ENCODE measurements at regions not wholly inside any gene's neighbourhood (a gene's known extent, or its start where the extent isn't known, plus 50 kb on each side); places are given as distances from the start of the nearest gene placed in this dataset.

DNA sequence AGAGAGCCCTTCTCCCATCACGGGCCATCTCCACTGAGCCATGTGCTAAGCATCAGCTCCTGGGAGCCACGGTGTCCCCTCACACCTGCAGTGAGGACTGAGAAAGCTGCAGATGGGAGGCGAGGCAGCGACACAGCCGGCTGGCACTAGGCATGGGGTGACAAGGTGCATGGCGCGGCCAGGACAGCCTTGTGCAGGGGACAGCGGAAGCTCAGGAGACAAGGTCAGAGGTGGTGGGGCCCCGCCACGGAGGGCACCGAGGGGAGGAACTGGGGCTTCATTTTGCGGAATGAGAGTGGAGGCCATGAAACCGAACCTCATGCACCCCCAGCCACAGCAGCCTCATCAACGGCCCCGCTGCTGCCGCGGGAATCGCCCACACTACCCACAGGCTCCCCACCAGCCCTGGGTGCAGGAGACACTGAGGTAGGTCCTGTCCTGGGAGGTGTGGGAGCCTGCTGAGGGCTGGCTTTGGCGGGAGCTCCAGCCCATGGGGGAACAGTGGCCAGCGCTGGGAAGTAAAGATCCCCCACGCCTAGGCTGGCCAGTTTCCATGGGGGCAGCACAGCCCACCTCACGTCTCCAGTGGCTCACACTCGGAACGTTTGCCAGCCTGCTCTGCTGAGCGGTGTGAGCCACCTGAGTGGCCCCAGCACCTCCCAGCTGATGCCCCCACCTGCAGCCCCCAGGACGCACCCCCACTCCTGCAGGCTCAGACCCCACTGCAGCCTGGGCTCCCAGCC lies 71.2 kb upstream of the INSIG1 start:
- POLR2A ChIA-PET = no interaction called here

More for the DNA sequence above, 71.2 kb upstream of the INSIG1 start:
- H3K4me3 ChIP-seq (replicated peaks in 1 of 2; ENCODE audit: low read depth in 1 of 2, low read length in 2 of 2) = no peak overlapping the region
- H3K9me3 ChIP-seq (ENCODE audit: control insufficient read depth in 1 of 2, insufficient read depth in 1 of 2, low read depth in 1 of 2, low read length in 2 of 2) = no peaks in the 10 kb centered on the region
- RAD21 ChIA-PET (ENCODE audit: low non-redundant PET in 1 of 2, low total read pairs in 2 of 2, uncharacterized antibody in 2 of 2, unreplicated experiment in 2 of 2) = no interaction called here
- BruUV-seq (replicated peaks) = no TSS peak
- no peak for DNase-seq (ENCODE audit: low read depth, low spot score)
- no peak overlapping the region for H3K9ac ChIP-seq (ENCODE audit: low read length)
- no peak overlapping the region for H3K27ac ChIP-seq (ENCODE audit: low read depth, low read length)
- no peak for TF ChIP-seq SIN3A (IDR thresholded peaks at IDR 0.05; ENCODE audit: low read depth)
- TF ChIP-seq, protein P1, sequence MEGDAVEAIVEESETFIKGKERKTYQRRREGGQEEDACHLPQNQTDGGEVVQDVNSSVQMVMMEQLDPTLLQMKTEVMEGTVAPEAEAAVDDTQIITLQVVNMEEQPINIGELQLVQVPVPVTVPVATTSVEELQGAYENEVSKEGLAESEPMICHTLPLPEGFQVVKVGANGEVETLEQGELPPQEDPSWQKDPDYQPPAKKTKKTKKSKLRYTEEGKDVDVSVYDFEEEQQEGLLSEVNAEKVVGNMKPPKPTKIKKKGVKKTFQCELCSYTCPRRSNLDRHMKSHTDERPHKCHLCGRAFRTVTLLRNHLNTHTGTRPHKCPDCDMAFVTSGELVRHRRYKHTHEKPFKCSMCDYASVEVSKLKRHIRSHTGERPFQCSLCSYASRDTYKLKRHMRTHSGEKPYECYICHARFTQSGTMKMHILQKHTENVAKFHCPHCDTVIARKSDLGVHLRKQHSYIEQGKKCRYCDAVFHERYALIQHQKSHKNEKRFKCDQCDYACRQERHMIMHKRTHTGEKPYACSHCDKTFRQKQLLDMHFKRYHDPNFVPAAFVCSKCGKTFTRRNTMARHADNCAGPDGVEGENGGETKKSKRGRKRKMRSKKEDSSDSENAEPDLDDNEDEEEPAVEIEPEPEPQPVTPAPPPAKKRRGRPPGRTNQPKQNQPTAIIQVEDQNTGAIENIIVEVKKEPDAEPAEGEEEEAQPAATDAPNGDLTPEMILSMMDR (IDR thresholded peaks at IDR 0.05 in 2 of 3, conservative IDR thresholded peaks at IDR 0.05 in 1 of 3; ENCODE audit: borderline replicate concordance in 1 of 3, insufficient read depth in 1 of 3, low read depth in 2 of 3, low read length in 2 of 3) = no peak
- no peak for TF ChIP-seq SP1 (IDR thresholded peaks at IDR 0.05; ENCODE audit: low read depth)
- TF ChIP-seq, protein P2, sequence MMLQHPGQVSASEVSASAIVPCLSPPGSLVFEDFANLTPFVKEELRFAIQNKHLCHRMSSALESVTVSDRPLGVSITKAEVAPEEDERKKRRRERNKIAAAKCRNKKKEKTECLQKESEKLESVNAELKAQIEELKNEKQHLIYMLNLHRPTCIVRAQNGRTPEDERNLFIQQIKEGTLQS (IDR thresholded peaks at IDR 0.05) = no peak
- TF ChIP-seq POLR2AphosphoS5 (IDR thresholded peaks at IDR 0.05; ENCODE audit: low read depth, low read length) = no peak
- TF ChIP-seq JUND (IDR thresholded peaks at IDR 0.05) = no peak
- TF ChIP-seq RAD21 (IDR thresholded peaks at IDR 0.05; ENCODE audit: low read depth) = no peak
- TF ChIP-seq ZNF274 (IDR thresholded peaks at IDR 0.05; ENCODE audit: low read depth, low read length) = no peak
- TF ChIP-seq ELF1 (IDR thresholded peaks at IDR 0.05; ENCODE audit: borderline replicate concordance, low read depth) = no peak
- no peak for TF ChIP-seq SRF (IDR thresholded peaks at IDR 0.05; ENCODE audit: low read depth)
- no peak for TF ChIP-seq ZFX (IDR thresholded peaks at IDR 0.05)
- TF ChIP-seq TCF7L2 (IDR thresholded peaks at IDR 0.05; ENCODE audit: borderline replicate concordance, extremely low read depth, insufficient read depth, insufficient read length) = no peak
- TF ChIP-seq YY1 (IDR thresholded peaks at IDR 0.05; ENCODE audit: extremely low read depth, insufficient replicate concordance, low read depth, low read length) = no peak
- TF ChIP-seq EGR1 (IDR thresholded peaks at IDR 0.05; ENCODE audit: low read depth) = no peak
- no peak for TF ChIP-seq EZH2phosphoT487 (IDR thresholded peaks at IDR 0.05; ENCODE audit: borderline replicate concordance)
- TF ChIP-seq CBX3 (IDR thresholded peaks at IDR 0.05; ENCODE audit: low read depth) = no peak
- TF ChIP-seq, protein P3, sequence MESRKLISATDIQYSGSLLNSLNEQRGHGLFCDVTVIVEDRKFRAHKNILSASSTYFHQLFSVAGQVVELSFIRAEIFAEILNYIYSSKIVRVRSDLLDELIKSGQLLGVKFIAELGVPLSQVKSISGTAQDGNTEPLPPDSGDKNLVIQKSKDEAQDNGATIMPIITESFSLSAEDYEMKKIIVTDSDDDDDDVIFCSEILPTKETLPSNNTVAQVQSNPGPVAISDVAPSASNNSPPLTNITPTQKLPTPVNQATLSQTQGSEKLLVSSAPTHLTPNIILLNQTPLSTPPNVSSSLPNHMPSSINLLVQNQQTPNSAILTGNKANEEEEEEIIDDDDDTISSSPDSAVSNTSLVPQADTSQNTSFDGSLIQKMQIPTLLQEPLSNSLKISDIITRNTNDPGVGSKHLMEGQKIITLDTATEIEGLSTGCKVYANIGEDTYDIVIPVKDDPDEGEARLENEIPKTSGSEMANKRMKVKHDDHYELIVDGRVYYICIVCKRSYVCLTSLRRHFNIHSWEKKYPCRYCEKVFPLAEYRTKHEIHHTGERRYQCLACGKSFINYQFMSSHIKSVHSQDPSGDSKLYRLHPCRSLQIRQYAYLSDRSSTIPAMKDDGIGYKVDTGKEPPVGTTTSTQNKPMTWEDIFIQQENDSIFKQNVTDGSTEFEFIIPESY (IDR thresholded peaks at IDR 0.05; ENCODE audit: extremely low read depth, insufficient replicate concordance, low read length) = no peak
- TF ChIP-seq POLR2A (IDR thresholded peaks at IDR 0.05; ENCODE audit: borderline replicate concordance, extremely low read depth, insufficient read depth, insufficient read length) = no peak
- H3K36me3 ChIP-seq (ENCODE audit: control insufficient read depth in 1 of 2, insufficient read depth in 2 of 2, low read length in 2 of 2) = no peaks in the 10 kb centered on the region
- no peaks in the 10 kb centered on the region for H4K20me1 ChIP-seq (ENCODE audit: insufficient read depth)
- H3K4me2 ChIP-seq (ENCODE audit: low read length) = no peak overlapping the region
- no peaks in the 10 kb centered on the region for H3K9me2 ChIP-seq (ENCODE audit: insufficient read depth)
- no peaks in the 10 kb centered on the region for H3K79me2 ChIP-seq (ENCODE audit: insufficient read depth, low read length)
- intact Hi-C loops (cut with micrococcal nuclease) = no loop called here
- ATAC-seq = no peak
- H3K4me1 ChIP-seq (ENCODE audit: control insufficient read depth in 1 of 2, insufficient read depth in 2 of 2, low read length in 2 of 2) = peaks cover 8 to 26% of the 10 kb centered on the region in 2 experiments; a peak in 3 of 4 replicates
- H2AFZ ChIP-seq (ENCODE audit: low read depth, low read length, poor library complexity, severe bottlenecking) = no peak overlapping the region
- CTCF ChIA-PET = no interaction called here
- H3K27me3 ChIP-seq (ENCODE audit: insufficient read depth, low read length) = no peaks in the 10 kb centered on the region
